Right lobe of liver (tissue), 6 donors: ENCODE measurements at regions not wholly inside any gene's neighbourhood (a gene's known extent, or its start where the extent isn't known, plus 50 kb on each side); places are given as distances from the start of the nearest gene placed in this dataset.

Source experiments
- ATAC-seq, 4 donors: fragments of 200-7000 bp; cut with Tn5 transposase; one replicate each; pipeline ENCODE4 v1.9.1; 2020; ENCODE audit warnings: mild to moderate bottlenecking in 4 of 4, moderate library complexity in 4 of 4
- DNase-seq, 3 donors: peaks; one replicate each; pipeline ENCODE4 v3.0.0-alpha.2; 2020
- H3K27ac ChIP-seq, 3 donors: fragments of 200-600 bp; one replicate each; pipeline ENCODE4 v1.8.0; 2022
- H3K27me3 ChIP-seq, 2 donors: fragments of 200-600 bp; one replicate each; pipeline ENCODE4 v1.8.0; 2022
- H3K36me3 ChIP-seq, 4 donors: fragments of 200-600 bp; sonication (generic) in 1 of 4; one replicate each; pipeline versions ENCODE4 v1.5.1 to v1.8.0; 2017 to 2022; ENCODE audit warnings: control low read depth in 1 of 4
- H3K4me1 ChIP-seq, 4 donors: fragments of 200-600 bp; sonication (generic) in 1 of 4; one replicate each; pipeline versions ENCODE4 v1.5.1 to v1.8.0; 2017 to 2022; ENCODE audit warnings: control low read depth in 1 of 4
- H3K4me3 ChIP-seq, 3 donors: fragments of 200-600 bp; one replicate each; pipeline ENCODE4 v1.8.0; 2022
- H3K9me3 ChIP-seq, 4 donors: fragments of 200-600 bp; sonication (generic) in 1 of 4; one replicate each; pipeline versions ENCODE4 v1.5.1 to v1.8.0; 2017 to 2022; ENCODE audit warnings: control low read depth in 1 of 4
- CTCF ChIP-seq, 4 donors: fragments of 200-600 bp in 3 of 4; fragments of 450-650 bp in 1 of 4; IDR thresholded peaks; one replicate each; pipeline versions ENCODE4 v1.5.1 to v1.8.0; 2016 to 2022; ENCODE audit warnings: antibody characterized with exemption in 4 of 4, mild to moderate bottlenecking in 2 of 4
- POLR2A ChIP-seq: fragments of 450-650 bp; IDR thresholded peaks from one replicate; pipeline ENCODE4 v1.6.1; 2017; ENCODE audit warnings: antibody characterized with exemption, mild to moderate bottlenecking
- WGBS: methylation state at CpG from one replicate; pipeline ENCODE4 v1.1.6; 2018; ENCODE audit warnings: low coverage, low lambda C conversion rate; ENCODE audit not compliant: insufficient coverage; ENCODE audit errors: missing lambda C conversion rate; 5-methylcytosine and 5-hydroxymethylcytosine counted together
- intact Hi-C, 2 donors: fragments of 100-400 bp; cut with DNase I; formaldehyde crosslinking; loops; one replicate each; pipeline versions ENCODE4 v1.11.2 to v1.14.1; 2022
- donor health status: DM: no; HTN: yes; CAD: no.
- donor health status: DM: no; HTN: no; CAD: no.
- donor health status: DM: no; HTN: no; CAD: no.
- donor health status: DM: no; HTN: yes; CAD: no.
- donor health status: DM: no; HTN: yes; CAD: no.

DNA sequence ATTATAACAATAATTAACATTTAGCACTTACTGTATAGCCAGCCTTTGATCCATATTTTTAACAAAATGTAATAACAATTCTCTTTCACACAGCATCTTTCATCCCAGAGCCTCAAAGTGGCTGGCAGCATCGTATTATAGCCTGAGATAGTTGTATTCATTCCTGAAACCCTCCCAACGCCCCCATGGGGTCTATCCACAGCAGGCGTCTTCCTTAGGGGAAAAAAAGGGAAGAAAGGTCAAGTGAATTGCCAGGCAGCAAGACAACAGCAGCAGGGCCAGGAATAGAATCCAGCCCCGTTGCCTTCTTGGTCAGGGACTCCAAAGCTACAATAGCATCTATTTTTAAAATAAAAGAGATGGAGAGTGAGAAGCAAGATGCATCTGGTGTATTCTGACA lies 424.4 kb upstream of the ID2 start:
- WGBS, result 70% methylated on average over 4 of the region's 4 CpGs
- no peaks in the 10 kb centered on the region for H3K9me3 ChIP-seq
- no peak overlapping the region for H3K4me3 ChIP-seq
- no peaks in the 10 kb centered on the region for H3K36me3 ChIP-seq
- H3K27ac ChIP-seq, result no peak overlapping the region
- peaks cover 0 to 3% (median 0%) of the 10 kb centered on the region in 4 donors for H3K4me1 ChIP-seq
- H3K27me3 ChIP-seq, result no peaks in the 10 kb centered on the region
- DNase-seq (no peak), ATAC-seq (no peak)
- intact Hi-C loops, result no loop called here
- TF ChIP-seq POLR2A (no peak), CTCF (IDR thresholded peaks at IDR 0.05) (no peak)

- ATAC-seq, result no peak
- no peaks in the 10 kb centered on the region for H3K36me3 ChIP-seq
- no peaks in the 10 kb centered on the region for H3K27me3 ChIP-seq
- H3K9me3 ChIP-seq, result no peaks in the 10 kb centered on the region
- peaks cover 0 to 3% (median 0%) of the 10 kb centered on the region in 4 donors for H3K4me1 ChIP-seq
- 95% methylated on average over 4 of the region's 4 CpGs for WGBS
- no peak for TF ChIP-seq CTCF (IDR thresholded peaks at IDR 0.05)
- TF ChIP-seq POLR2A, result no peak
- DNase-seq, result no peak
- intact Hi-C loops, result no loop called here
- no peak overlapping the region for H3K4me3 ChIP-seq
- no peak overlapping the region for H3K27ac ChIP-seq
These were observed 423.4 kb upstream of the ID2 start for GRCh38 chr2:8258406-8258805.

GRCh38 chr2:8259106-8259840 lies 422.6 kb upstream of the ID2 start:
- TF ChIP-seq POLR2A (no peak), CTCF (IDR thresholded peaks at IDR 0.05) (no peak)
- no peak overlapping the region for H3K27ac ChIP-seq

GRCh38 chr2:8259841-8260178 lies 422.0 kb upstream of the ID2 start:
- Histone ChIP-seq H3K27ac (no peak overlapping the region), H3K27me3 (no peaks in the 10 kb centered on the region), H3K4me3 (no peak overlapping the region), H3K9me3 (no peaks in the 10 kb centered on the region), H3K4me1 (peaks cover 0 to 3% (median 0%) of the 10 kb centered on the region in 4 donors), H3K36me3 (no peaks in the 10 kb centered on the region)
- DNase-seq (no peak), ATAC-seq (no peak)
- WGBS, result 93% methylated on average over 5 of the region's 5 CpGs
- TF ChIP-seq POLR2A, result no peak
- no peak for TF ChIP-seq CTCF (IDR thresholded peaks at IDR 0.05)
- intact Hi-C loops, result no loop called here

More at GRCh38 chr2:8259106-8259840, 422.6 kb upstream of the ID2 start:
- no peak overlapping the region for H3K4me3 ChIP-seq
- no peak for ATAC-seq
- H3K4me1 ChIP-seq, result peaks cover 0 to 3% (median 0%) of the 10 kb centered on the region in 4 donors
- 89% methylated on average over 4 of the region's 4 CpGs for WGBS
- H3K27me3 ChIP-seq, result no peaks in the 10 kb centered on the region
- DNase-seq, result no peak
- no peaks in the 10 kb centered on the region for H3K9me3 ChIP-seq
- intact Hi-C loops, result no loop called here
- no peaks in the 10 kb centered on the region for H3K36me3 ChIP-seq
